ENCODE measurements at regions not wholly inside any gene's neighbourhood (a gene's known extent, or its start where the extent isn't known, plus 50 kb on each side); places are given as distances from the start of the nearest gene placed in this dataset.
"Not testable (repeated sequence)": the region's sequence is repeated elsewhere in the genome, so short reads cannot be mapped to it uniquely, and the experiment has no call there.

DNA sequence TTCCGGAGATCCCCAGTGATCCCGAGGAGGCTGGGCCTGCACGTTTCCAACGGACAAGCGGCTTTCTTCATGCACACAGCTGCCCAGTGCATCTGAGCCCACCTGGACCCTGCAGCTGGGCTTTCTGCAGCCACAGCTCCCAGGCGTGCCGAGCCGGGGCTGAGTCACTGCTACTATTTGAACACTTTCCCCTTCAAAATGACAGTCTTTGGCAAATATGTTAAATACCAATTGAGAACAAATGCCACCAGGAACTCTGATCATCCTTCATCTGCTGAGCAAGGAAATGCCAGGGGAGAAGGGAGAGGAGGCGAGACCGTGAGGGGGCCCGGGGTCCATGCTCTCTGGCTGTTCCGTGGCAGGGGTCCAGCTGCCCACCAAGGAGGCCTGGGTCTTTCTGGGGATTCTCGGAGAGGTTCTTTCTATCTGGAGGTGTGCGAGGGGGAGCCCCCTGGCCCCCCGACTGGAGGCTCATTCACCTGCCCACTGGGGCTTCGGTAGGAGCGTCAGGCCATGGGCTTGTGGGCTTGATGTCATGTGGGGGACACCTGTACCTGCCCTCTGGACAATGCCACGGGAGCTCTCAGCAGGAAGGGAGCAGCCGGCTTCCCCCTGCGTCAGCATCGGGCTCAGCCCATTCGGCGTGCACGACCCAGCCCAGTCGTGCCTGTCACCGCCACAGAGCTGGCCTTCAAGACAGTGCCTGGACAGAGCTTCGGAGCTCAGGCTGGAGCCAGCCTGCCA, 159.6 kb downstream of the CTTN start:
- no peak for DNase-seq (ENCODE audit: low spot score)

DNA sequence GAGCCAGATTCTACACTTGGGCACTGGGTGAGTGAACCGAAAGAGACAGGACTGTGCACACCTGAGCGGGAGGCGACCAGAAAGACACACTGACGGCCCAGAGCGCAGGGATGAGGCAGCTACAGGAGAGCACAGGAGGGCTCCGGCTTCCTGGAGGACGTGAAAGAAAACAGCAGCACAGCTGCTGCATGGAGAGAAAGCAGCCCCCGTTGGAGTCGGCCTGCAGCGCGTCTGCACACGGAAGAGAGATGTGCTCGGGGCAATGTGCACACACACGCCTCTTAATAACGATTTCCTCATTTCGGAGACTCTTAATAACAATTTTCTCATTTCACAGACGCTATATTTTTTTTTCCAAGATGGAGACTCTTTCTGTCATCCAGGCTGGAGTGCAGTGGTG, 160.4 kb downstream of the CTTN start:
- H3K27me3 ChIP-seq: no peaks in the 10 kb centered on the region
- H3K9me2 ChIP-seq (replicated peaks; ENCODE audit: insufficient read depth): no peaks in the 10 kb centered on the region
- TF ChIP-seq, protein P1, sequence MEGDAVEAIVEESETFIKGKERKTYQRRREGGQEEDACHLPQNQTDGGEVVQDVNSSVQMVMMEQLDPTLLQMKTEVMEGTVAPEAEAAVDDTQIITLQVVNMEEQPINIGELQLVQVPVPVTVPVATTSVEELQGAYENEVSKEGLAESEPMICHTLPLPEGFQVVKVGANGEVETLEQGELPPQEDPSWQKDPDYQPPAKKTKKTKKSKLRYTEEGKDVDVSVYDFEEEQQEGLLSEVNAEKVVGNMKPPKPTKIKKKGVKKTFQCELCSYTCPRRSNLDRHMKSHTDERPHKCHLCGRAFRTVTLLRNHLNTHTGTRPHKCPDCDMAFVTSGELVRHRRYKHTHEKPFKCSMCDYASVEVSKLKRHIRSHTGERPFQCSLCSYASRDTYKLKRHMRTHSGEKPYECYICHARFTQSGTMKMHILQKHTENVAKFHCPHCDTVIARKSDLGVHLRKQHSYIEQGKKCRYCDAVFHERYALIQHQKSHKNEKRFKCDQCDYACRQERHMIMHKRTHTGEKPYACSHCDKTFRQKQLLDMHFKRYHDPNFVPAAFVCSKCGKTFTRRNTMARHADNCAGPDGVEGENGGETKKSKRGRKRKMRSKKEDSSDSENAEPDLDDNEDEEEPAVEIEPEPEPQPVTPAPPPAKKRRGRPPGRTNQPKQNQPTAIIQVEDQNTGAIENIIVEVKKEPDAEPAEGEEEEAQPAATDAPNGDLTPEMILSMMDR (IDR thresholded peaks at IDR 0.05; ENCODE audit: poor library complexity): no peak
- TF ChIP-seq EZH2phosphoT487 (IDR thresholded peaks at IDR 0.05; ENCODE audit: low read depth, severe bottlenecking, unreplicated experiment) (no peak), EZH2 (IDR thresholded peaks at IDR 0.05; ENCODE audit: borderline replicate concordance) (no peak)
- H4K20me1 ChIP-seq (ENCODE audit: insufficient read depth, poor library complexity, severe bottlenecking): no peaks in the 10 kb centered on the region
- no peak overlapping the region for H3K4me2 ChIP-seq
- DNase-seq (ENCODE audit: low spot score): no peak
- WGBS (ENCODE audit: low lambda C conversion rate, missing lambda C conversion rate): 92% methylated on average over 17 of the region's 17 CpGs
- H2AFZ ChIP-seq: no peak overlapping the region
- H3K4me3 ChIP-seq: no peak overlapping the region
- no peaks in the 10 kb centered on the region for H3K36me3 ChIP-seq (replicated peaks; ENCODE audit: insufficient read depth, low read depth)
- H3K9me3 ChIP-seq (ENCODE audit: low read depth): no peaks in the 10 kb centered on the region
- no peaks in the 10 kb centered on the region for H3K4me1 ChIP-seq (ENCODE audit: insufficient read depth)
- no peaks in the 10 kb centered on the region for H3K79me2 ChIP-seq
- H3K27ac ChIP-seq: no peak overlapping the region

More for the DNA sequence above, 159.6 kb downstream of the CTTN start:
- TF ChIP-seq, protein P1 (IDR thresholded peaks at IDR 0.05; ENCODE audit: poor library complexity): no peak
- TF ChIP-seq EZH2phosphoT487 (IDR thresholded peaks at IDR 0.05; ENCODE audit: low read depth, severe bottlenecking, unreplicated experiment) (no peak), EZH2 (IDR thresholded peaks at IDR 0.05; ENCODE audit: borderline replicate concordance) (no peak)
- Histone ChIP-seq H3K4me2 (no peak overlapping the region), H4K20me1 (ENCODE audit: insufficient read depth, poor library complexity, severe bottlenecking) (no peaks in the 10 kb centered on the region), H3K36me3 (replicated peaks; ENCODE audit: insufficient read depth, low read depth) (no peaks in the 10 kb centered on the region), H2AFZ (no peak overlapping the region), H3K27ac (no peak overlapping the region), H3K9me2 (replicated peaks; ENCODE audit: insufficient read depth) (no peaks in the 10 kb centered on the region), H3K27me3 (no peaks in the 10 kb centered on the region), H3K9me3 (ENCODE audit: low read depth) (no peaks in the 10 kb centered on the region), H3K79me2 (no peaks in the 10 kb centered on the region), H3K4me1 (ENCODE audit: insufficient read depth) (no peaks in the 10 kb centered on the region), H3K4me3 (no peak overlapping the region)
- WGBS (ENCODE audit: low lambda C conversion rate, missing lambda C conversion rate): 92% methylated on average over 27 of the region's 27 CpGs

DNA sequence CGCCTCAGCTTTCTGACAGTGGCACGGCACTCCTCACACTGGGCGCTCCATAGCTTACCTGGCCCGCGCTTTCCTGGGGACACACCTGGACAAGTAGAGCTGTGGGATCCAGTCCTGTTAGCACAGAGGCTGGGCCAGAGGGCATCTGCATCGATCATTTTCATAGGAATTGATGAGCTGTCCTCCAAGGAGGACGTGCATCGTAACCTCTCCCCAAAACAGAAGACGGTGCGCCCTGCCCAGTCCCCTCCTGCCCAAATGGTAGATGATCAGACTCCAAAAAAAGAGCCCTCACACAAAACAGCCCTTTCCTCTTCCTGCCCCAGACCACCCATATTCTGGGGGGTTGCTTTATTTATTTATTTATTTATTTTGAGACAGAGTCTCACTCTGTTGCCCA, 161.2 kb downstream of the CTTN start:
- H3K79me2 ChIP-seq: no peaks in the 10 kb centered on the region
- H3K36me3 ChIP-seq (replicated peaks; ENCODE audit: insufficient read depth, low read depth): no peaks in the 10 kb centered on the region
- H3K4me1 ChIP-seq (ENCODE audit: insufficient read depth): no peaks in the 10 kb centered on the region
- no peak overlapping the region for H3K27ac ChIP-seq
- H3K27me3 ChIP-seq: no peaks in the 10 kb centered on the region
- no peak overlapping the region for H3K4me2 ChIP-seq
- TF ChIP-seq EZH2 (IDR thresholded peaks at IDR 0.05; ENCODE audit: borderline replicate concordance) (no peak), EZH2phosphoT487 (IDR thresholded peaks at IDR 0.05; ENCODE audit: low read depth, severe bottlenecking, unreplicated experiment) (no peak)
- TF ChIP-seq, protein P1 (IDR thresholded peaks at IDR 0.05; ENCODE audit: poor library complexity): no peak
- no peaks in the 10 kb centered on the region for H3K9me3 ChIP-seq (ENCODE audit: low read depth)
- H4K20me1 ChIP-seq (ENCODE audit: insufficient read depth, poor library complexity, severe bottlenecking): no peaks in the 10 kb centered on the region
- no peaks in the 10 kb centered on the region for H3K9me2 ChIP-seq (replicated peaks; ENCODE audit: insufficient read depth)
- WGBS (ENCODE audit: low lambda C conversion rate, missing lambda C conversion rate): 85% methylated on average over 10 of the region's 10 CpGs
- no peak for DNase-seq (ENCODE audit: low spot score)
- H3K4me3 ChIP-seq: no peak overlapping the region
- no peak overlapping the region for H2AFZ ChIP-seq

DNA sequence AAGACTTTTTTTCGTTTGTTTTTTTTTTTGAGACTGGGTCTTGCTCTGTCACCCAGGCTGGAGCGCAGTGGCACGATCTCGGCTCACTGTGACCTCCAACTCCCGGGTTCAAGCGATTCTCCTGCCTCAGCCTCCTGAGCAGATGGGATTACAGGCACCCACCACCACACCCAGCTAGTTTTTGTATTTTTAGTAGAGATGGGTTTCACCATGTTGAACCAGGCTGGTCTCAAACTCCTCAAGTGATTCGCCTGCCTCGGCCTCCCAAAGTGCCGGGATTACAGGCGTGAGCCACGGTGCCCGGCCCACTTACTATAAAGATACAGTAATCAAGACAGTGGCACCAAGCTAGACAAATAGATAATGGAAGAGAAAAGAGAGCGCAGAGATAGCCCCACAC, 162.3 kb downstream of the CTTN start:
- not testable (repeated sequence) for H4K20me1 ChIP-seq (ENCODE audit: insufficient read depth, poor library complexity, severe bottlenecking); DNase-seq (ENCODE audit: low spot score); H3K9me2 ChIP-seq (replicated peaks; ENCODE audit: insufficient read depth); H3K36me3 ChIP-seq (replicated peaks; ENCODE audit: insufficient read depth, low read depth); H3K9me3 ChIP-seq (ENCODE audit: low read depth); H3K4me3 ChIP-seq; H3K27me3 ChIP-seq; H3K4me2 ChIP-seq; H3K27ac ChIP-seq; H2AFZ ChIP-seq; H3K4me1 ChIP-seq (ENCODE audit: insufficient read depth); H3K79me2 ChIP-seq
- 98% methylated on average over 13 of the region's 13 CpGs for WGBS (ENCODE audit: low lambda C conversion rate, missing lambda C conversion rate)
